ENCODE measurements at regions not wholly inside any gene's neighbourhood (a gene's known extent, or its start where the extent isn't known, plus 50 kb on each side); places are given as distances from the start of the nearest gene placed in this dataset.

- Mint-ChIP-seq H3K4me1 (ENCODE audit: low read depth) (peaks cover 1% of the 10 kb centered on the region), H3K4me3 (no peak overlapping the region), H3K27me3 (ENCODE audit: low read depth) (peaks cover 11% of the 10 kb centered on the region), H3K36me3 (ENCODE audit: low read depth) (no peaks in the 10 kb centered on the region), H3K9me3 (ENCODE audit: insufficient read depth) (peaks cover 5% of the 10 kb centered on the region), H3K27ac (no peak overlapping the region)
- ATAC-seq (no peak), DNase-seq (no peak)
- ChIA-PET POLR2A (no interaction called here), CTCF (no interaction called here)
These were observed 96.6 kb upstream of the RNF32 start for GRCh38 chr7:156543699-156544598.

- ATAC-seq: no peak
- no peak overlapping the region for H3K4me3 Mint-ChIP-seq
- ChIA-PET POLR2A (no interaction called here), CTCF (no interaction called here)
- H3K27ac Mint-ChIP-seq: no peak overlapping the region
- DNase-seq: no peak
- H3K9me3 Mint-ChIP-seq (ENCODE audit: insufficient read depth): no peaks in the 10 kb centered on the region
- H3K4me1 Mint-ChIP-seq (ENCODE audit: low read depth): no peaks in the 10 kb centered on the region
- H3K27me3 Mint-ChIP-seq (ENCODE audit: low read depth): peaks cover 8% of the 10 kb centered on the region
- H3K36me3 Mint-ChIP-seq (ENCODE audit: low read depth): no peaks in the 10 kb centered on the region
These were observed 99.9 kb upstream of the RNF32 start for GRCh38 chr7:156540619-156541165.

GRCh38 chr7:156539999-156540398 lies 100.6 kb upstream of the RNF32 start:
- no peak overlapping the region for H3K4me3 Mint-ChIP-seq
- no peaks in the 10 kb centered on the region for H3K9me3 Mint-ChIP-seq (ENCODE audit: insufficient read depth)
- ATAC-seq (no peak), DNase-seq (no peak)
- H3K4me1 Mint-ChIP-seq (ENCODE audit: low read depth): no peaks in the 10 kb centered on the region
- H3K27me3 Mint-ChIP-seq (ENCODE audit: low read depth): peaks cover 8% of the 10 kb centered on the region
- H3K36me3 Mint-ChIP-seq (ENCODE audit: low read depth): no peaks in the 10 kb centered on the region
- CTCF ChIA-PET: no interaction called here
- no peak overlapping the region for H3K27ac Mint-ChIP-seq
- POLR2A ChIA-PET: no interaction called here

- no peak for ATAC-seq
- H3K4me1 Mint-ChIP-seq (ENCODE audit: low read depth): no peaks in the 10 kb centered on the region
- H3K9me3 Mint-ChIP-seq (ENCODE audit: insufficient read depth): no peaks in the 10 kb centered on the region
- peaks cover 7% of the 10 kb centered on the region for H3K27me3 Mint-ChIP-seq (ENCODE audit: low read depth)
- no peak overlapping the region for H3K4me3 Mint-ChIP-seq
- POLR2A ChIA-PET: no interaction called here
- H3K36me3 Mint-ChIP-seq (ENCODE audit: low read depth): no peaks in the 10 kb centered on the region
- H3K27ac Mint-ChIP-seq: no peak overlapping the region
- CTCF ChIA-PET: no interaction called here
- no peak for DNase-seq
These were observed 103.6 kb upstream of the RNF32 start for GRCh38 chr7:156537006-156537405.

GRCh38 chr7:156534925-156535324 lies 105.6 kb upstream of the RNF32 start:
- H3K4me1 Mint-ChIP-seq (ENCODE audit: low read depth): no peaks in the 10 kb centered on the region
- H3K27ac Mint-ChIP-seq: no peak overlapping the region
- H3K36me3 Mint-ChIP-seq (ENCODE audit: low read depth): no peaks in the 10 kb centered on the region
- POLR2A ChIA-PET: no interaction called here
- no peaks in the 10 kb centered on the region for H3K9me3 Mint-ChIP-seq (ENCODE audit: insufficient read depth)
- H3K27me3 Mint-ChIP-seq (ENCODE audit: low read depth): peaks cover 3% of the 10 kb centered on the region
- CTCF ChIA-PET: interaction anchor here (0.6 kb wide), 1 partner anchor 21 kb away, joined by 3 read pairs; no protein-coding TSS in a partner anchor
- no peak for DNase-seq
- no peak for ATAC-seq
- no peak overlapping the region for H3K4me3 Mint-ChIP-seq

- ATAC-seq (no peak), DNase-seq (no peak)
- CTCF ChIA-PET: no interaction called here
- no peak overlapping the region for H3K4me3 Mint-ChIP-seq
- no peaks in the 10 kb centered on the region for H3K36me3 Mint-ChIP-seq (ENCODE audit: low read depth)
- POLR2A ChIA-PET: no interaction called here
- no peaks in the 10 kb centered on the region for H3K9me3 Mint-ChIP-seq (ENCODE audit: insufficient read depth)
- peaks cover 3% of the 10 kb centered on the region for H3K27me3 Mint-ChIP-seq (ENCODE audit: low read depth)
- no peak overlapping the region for H3K27ac Mint-ChIP-seq
- H3K4me1 Mint-ChIP-seq (ENCODE audit: low read depth): no peaks in the 10 kb centered on the region
These were observed 106.6 kb upstream of the RNF32 start for GRCh38 chr7:156533964-156534363.

GRCh38 chr7:156533420-156533819 lies 107.2 kb upstream of the RNF32 start:
- Mint-ChIP-seq H3K9me3 (ENCODE audit: insufficient read depth) (no peaks in the 10 kb centered on the region), H3K27me3 (ENCODE audit: low read depth) (peaks cover 3% of the 10 kb centered on the region), H3K4me1 (ENCODE audit: low read depth) (no peaks in the 10 kb centered on the region), H3K4me3 (no peak overlapping the region), H3K27ac (no peak overlapping the region), H3K36me3 (ENCODE audit: low read depth) (no peaks in the 10 kb centered on the region)
- DNase-seq: no peak
- no peak for ATAC-seq
- ChIA-PET POLR2A (no interaction called here), CTCF (no interaction called here)

GRCh38 chr7:156532016-156532602 lies 108.5 kb upstream of the RNF32 start:
- no peaks in the 10 kb centered on the region for H3K9me3 Mint-ChIP-seq (ENCODE audit: insufficient read depth)
- H3K4me3 Mint-ChIP-seq: no peak overlapping the region
- no peak overlapping the region for H3K27ac Mint-ChIP-seq
- ChIA-PET CTCF (no interaction called here), POLR2A (no interaction called here)
- peaks cover 6% of the 10 kb centered on the region for H3K27me3 Mint-ChIP-seq (ENCODE audit: low read depth)
- no peak for DNase-seq
- no peak for ATAC-seq
- H3K36me3 Mint-ChIP-seq (ENCODE audit: low read depth): no peaks in the 10 kb centered on the region
- no peaks in the 10 kb centered on the region for H3K4me1 Mint-ChIP-seq (ENCODE audit: low read depth)

GRCh38 chr7:156529956-156530355 lies 110.6 kb upstream of the RNF32 start:
- no peak for DNase-seq
- Mint-ChIP-seq H3K36me3 (ENCODE audit: low read depth) (no peaks in the 10 kb centered on the region), H3K27me3 (ENCODE audit: low read depth) (peaks cover 14% of the 10 kb centered on the region), H3K4me1 (ENCODE audit: low read depth) (no peaks in the 10 kb centered on the region), H3K4me3 (no peak overlapping the region), H3K9me3 (ENCODE audit: insufficient read depth) (no peaks in the 10 kb centered on the region), H3K27ac (no peak overlapping the region)
- POLR2A ChIA-PET: no interaction called here
- no peak for ATAC-seq
- CTCF ChIA-PET: no interaction called here

GRCh38 chr7:156527458-156527890 lies 113.1 kb upstream of the RNF32 start:
- Mint-ChIP-seq H3K27ac (no peak overlapping the region), H3K4me3 (no peak overlapping the region), H3K27me3 (ENCODE audit: low read depth) (peaks cover 14% of the 10 kb centered on the region), H3K9me3 (ENCODE audit: insufficient read depth) (no peaks in the 10 kb centered on the region), H3K4me1 (ENCODE audit: low read depth) (no peaks in the 10 kb centered on the region), H3K36me3 (ENCODE audit: low read depth) (no peaks in the 10 kb centered on the region)
- ATAC-seq (no peak), DNase-seq (no peak)
- ChIA-PET POLR2A (interaction anchor here (0.6 kb wide), 1 partner anchor 113 kb away, joined by 3 read pairs; no protein-coding TSS in a partner anchor), CTCF (no interaction called here)

- Mint-ChIP-seq H3K9me3 (ENCODE audit: insufficient read depth) (no peaks in the 10 kb centered on the region), H3K27me3 (ENCODE audit: low read depth) (peaks cover 14% of the 10 kb centered on the region)
- CTCF ChIA-PET: no interaction called here
These were observed 115.6 kb upstream of the RNF32 start for GRCh38 chr7:156524818-156525597.

More at GRCh38 chr7:156524818-156525597, 115.6 kb upstream of the RNF32 start:
- no peaks in the 10 kb centered on the region for H3K4me1 Mint-ChIP-seq (ENCODE audit: low read depth)
- POLR2A ChIA-PET: no interaction called here
- no peak overlapping the region for H3K4me3 Mint-ChIP-seq
- ATAC-seq: no peak
- H3K27ac Mint-ChIP-seq: no peak overlapping the region
- no peaks in the 10 kb centered on the region for H3K36me3 Mint-ChIP-seq (ENCODE audit: low read depth)
- no peak for DNase-seq

Data from activated CD8-positive, alpha-beta T cell treated with anti-CD3 and anti-CD28 coated beads, Interleukin-2, amount 10 ng/mL, durations not matched to agents 7 days and 5 days (primary cell).